ENCODE measurements at regions not wholly inside any gene's neighbourhood (a gene's known extent, or its start where the extent isn't known, plus 50 kb on each side); places are given as distances from the start of the nearest gene placed in this dataset.
"Not testable (repeated sequence)": the region's sequence is repeated elsewhere in the genome, so short reads cannot be mapped to it uniquely, and the experiment has no call there.

DNA sequence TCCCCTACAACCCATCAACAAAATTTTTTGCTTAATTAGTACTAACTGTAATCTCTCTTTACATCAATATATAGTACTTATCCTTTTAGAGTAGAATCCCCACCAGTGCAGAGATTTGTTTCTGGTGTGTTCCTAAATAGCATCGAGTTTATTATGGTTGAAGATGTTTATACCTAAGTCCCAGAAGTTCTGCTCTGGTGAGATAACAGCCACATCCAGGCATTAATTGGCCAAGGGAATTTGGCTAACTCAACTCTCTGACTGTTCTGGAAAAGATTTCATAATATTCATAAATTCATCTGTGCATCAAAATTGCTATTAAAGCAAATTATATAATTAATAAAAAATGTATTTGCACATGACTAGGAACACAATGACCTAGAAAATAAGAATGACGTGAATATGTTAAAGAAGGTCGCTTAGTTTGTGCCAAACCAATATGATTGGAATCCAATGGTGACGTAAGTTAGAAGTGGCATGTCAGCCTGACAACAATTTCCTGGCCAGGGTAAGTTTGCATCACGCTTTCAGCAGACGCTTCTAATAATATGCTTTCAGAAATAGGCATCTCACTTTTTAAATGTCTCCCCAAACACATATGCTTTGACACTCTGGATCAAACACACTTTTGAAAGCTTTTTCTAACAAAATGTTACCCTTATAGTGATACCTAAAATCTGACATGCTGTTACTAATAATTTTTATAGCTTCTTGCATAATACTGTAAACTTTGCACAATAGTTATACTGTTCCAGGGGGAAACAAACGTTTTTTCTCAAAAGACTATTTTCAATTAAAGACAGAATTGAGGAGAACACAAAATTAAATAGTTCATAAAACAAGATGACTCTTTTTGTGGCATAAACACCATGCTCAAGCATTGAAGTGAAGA, 236.7 kb downstream of the TENT5A start:
- no peak for DNase-seq (ENCODE audit: low read depth)
- no peak overlapping the region for H3K4me3 ChIP-seq (ENCODE audit: low read depth, low read length)
- TF ChIP-seq, protein P1, sequence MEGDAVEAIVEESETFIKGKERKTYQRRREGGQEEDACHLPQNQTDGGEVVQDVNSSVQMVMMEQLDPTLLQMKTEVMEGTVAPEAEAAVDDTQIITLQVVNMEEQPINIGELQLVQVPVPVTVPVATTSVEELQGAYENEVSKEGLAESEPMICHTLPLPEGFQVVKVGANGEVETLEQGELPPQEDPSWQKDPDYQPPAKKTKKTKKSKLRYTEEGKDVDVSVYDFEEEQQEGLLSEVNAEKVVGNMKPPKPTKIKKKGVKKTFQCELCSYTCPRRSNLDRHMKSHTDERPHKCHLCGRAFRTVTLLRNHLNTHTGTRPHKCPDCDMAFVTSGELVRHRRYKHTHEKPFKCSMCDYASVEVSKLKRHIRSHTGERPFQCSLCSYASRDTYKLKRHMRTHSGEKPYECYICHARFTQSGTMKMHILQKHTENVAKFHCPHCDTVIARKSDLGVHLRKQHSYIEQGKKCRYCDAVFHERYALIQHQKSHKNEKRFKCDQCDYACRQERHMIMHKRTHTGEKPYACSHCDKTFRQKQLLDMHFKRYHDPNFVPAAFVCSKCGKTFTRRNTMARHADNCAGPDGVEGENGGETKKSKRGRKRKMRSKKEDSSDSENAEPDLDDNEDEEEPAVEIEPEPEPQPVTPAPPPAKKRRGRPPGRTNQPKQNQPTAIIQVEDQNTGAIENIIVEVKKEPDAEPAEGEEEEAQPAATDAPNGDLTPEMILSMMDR (IDR thresholded peaks at IDR 0.05; ENCODE audit: low read depth, low read length, missing control alignments), result no peak

DNA sequence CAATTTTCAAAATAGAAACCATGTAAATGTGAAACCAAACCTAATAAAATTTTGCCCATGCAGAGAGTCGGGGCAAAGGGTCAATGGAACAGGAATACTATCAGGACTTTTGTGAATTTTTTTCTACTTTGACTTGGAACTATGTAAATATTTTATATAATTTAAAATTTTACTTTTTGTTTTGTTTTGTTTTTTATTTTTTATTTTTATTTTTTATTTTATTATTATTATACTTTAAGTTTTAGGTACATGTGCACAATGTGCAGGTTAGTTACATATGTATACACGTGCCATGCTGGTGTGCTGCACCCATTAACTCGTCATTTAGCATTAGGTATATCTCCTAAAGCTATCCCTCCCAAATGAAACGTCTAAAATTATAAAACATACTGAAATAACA, 238.3 kb downstream of the TENT5A start:
- not testable (repeated sequence) for DNase-seq (ENCODE audit: low read depth); H3K4me3 ChIP-seq (ENCODE audit: low read depth, low read length)

DNA sequence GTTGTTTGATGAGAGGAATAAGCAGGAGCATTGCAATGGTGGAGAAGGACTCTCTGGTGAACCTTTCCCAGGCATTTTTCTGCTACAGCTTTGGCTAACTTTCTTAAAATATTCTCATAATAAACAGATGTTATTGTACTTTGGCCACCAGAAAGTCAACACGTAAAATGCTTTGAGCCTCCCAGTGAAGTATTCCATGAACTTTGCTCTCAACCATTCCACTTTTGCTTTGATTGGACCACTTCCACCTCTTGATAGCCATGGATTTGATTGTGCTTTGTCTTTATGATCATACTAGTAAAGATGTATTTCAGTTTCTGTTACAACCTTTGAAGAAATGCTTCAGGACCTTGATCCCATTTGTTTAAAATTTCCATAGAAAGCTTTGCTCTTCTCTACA, 241.1 kb downstream of the TENT5A start:
- no peak overlapping the region for H3K4me3 ChIP-seq (ENCODE audit: low read depth, low read length)
- TF ChIP-seq, protein P1 (IDR thresholded peaks at IDR 0.05; ENCODE audit: low read depth, low read length, missing control alignments), result no peak
- DNase-seq (ENCODE audit: low read depth), result no peak

DNA sequence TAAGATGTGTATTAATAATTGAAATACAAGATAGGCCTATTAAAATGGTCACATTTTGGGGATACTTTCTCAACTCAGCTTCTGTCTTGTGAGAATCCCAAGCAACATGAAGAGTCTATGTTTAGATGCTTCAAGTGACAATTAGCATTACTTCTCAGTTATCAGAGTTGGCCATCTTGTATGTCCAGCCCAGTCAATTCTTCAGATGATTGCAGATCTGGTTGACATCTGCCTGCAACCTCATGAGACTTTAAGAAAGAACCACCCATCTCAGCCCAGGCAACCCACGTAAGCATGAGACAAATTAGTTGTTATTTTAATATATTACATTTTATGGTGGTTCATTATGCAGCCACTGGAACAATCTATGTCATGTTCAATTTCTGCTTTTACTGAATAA, 256.5 kb downstream of the TENT5A start:
- TF ChIP-seq, protein P1 (IDR thresholded peaks at IDR 0.05; ENCODE audit: low read depth, low read length, missing control alignments), result no peak
- no peak overlapping the region for H3K4me3 ChIP-seq (ENCODE audit: low read depth, low read length)

DNA sequence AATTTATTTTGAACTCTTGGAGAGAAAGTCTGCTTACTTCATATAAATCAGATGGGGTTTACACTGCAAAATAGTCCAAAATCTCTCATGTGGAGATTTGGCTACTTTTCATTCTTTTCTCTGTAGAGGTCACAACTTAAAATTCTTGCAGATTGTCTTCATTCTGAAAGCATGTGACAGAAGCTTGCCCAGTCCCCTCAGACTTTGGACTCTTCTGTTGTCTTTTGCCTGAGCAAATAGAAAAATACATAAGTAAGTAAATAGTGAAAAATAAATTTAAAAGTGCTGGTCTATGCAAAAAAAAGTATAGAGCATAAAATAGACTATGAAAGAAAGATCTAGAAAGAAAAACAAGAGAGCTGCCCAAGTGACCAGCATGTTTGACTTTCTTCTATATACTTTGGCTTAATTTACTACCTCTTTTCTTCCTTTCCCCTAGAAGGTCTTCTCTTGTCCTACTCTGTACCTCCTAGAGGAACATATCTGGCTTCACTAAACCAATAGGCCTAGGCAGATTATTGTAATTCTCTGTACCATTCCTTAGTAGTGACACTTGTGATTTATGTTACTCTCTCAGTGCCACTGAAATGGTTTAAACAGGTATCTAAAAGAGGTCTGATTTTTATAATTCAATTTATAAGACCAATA, 260.9 kb downstream of the TENT5A start:
- no peak overlapping the region for H3K4me3 ChIP-seq (ENCODE audit: low read depth, low read length)
- TF ChIP-seq, protein P1 (IDR thresholded peaks at IDR 0.05; ENCODE audit: low read depth, low read length, missing control alignments), result no peak
- DNase-seq (ENCODE audit: low read depth), result no peak

More for the DNA sequence above, 256.5 kb downstream of the TENT5A start:
- no peak for DNase-seq (ENCODE audit: low read depth)

DNA sequence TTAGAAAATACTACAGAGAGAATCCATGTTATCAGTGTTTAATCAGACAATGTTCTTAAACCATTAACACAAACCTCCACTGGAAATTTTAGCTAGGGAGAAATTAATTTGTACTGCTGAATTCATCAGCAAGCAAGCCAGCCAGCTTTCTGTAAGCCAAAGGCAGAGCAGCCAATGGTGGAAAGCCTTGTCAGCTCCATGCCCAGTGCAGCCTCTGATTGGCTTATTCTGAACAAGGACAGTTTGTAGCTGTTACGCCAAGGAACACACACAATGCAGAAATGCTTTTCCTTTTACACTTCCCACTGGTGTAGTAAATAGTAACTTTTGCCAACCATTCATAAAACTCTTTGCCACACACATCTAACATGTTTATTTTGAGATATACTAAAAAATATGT, 265.0 kb downstream of the TENT5A start:
- no peak for DNase-seq (ENCODE audit: low read depth)
- no peak overlapping the region for H3K4me3 ChIP-seq (ENCODE audit: low read depth, low read length)
- TF ChIP-seq, protein P1 (IDR thresholded peaks at IDR 0.05; ENCODE audit: low read depth, low read length, missing control alignments), result no peak

DNA sequence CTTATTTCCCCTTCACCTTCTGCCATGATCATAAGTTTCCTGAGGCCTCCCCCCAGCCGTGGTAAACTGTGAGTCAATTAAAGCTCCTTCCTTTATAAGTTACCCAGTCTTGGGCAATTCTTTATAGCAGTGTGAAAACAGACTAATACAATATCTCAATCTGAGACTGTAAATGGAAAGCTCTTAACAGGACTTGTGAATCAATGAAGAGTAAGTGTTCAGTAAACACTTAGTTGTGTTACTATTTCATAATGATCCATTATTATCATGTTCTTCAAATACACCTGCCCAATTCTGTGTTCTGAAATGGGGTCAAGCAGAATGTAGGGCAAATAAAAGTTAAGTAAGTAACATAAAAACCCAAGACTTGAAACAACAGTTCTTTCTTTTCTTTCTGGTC, 266.2 kb downstream of the TENT5A start:
- no peak overlapping the region for H3K4me3 ChIP-seq (ENCODE audit: low read depth, low read length)
- TF ChIP-seq, protein P1 (IDR thresholded peaks at IDR 0.05; ENCODE audit: low read depth, low read length, missing control alignments), result no peak
- DNase-seq (ENCODE audit: low read depth), result no peak

Data from GM12864 (cell line).